H1 (cell line): ENCODE measurements at regions not wholly inside any gene's neighbourhood (a gene's known extent, or its start where the extent isn't known, plus 50 kb on each side); places are given as distances from the start of the nearest gene placed in this dataset.

Experiments used
- CTCF ChIA-PET: fragments of 300-600 bp; sonication (Branson Sonifier 250); formaldehyde crosslinking; loops from one replicate; lab custom pipeline; 2021; ENCODE audit not compliant: partially characterized antibody; lab: Charles Lee
- POLR2A ChIA-PET: fragments of 300-600 bp; sonication (Branson Sonifier 250); formaldehyde crosslinking; loops from one replicate; lab custom pipeline; 2021; ENCODE audit warnings: inconsistent platforms; ENCODE audit not compliant: partially characterized antibody; lab: Charles Lee
- DNase-seq, 2 experiments: peaks; one replicate each; pipeline versions ENCODE4 v3.0.0 to v3.0.0-alpha.2; 2010 to 2022; ENCODE audit warnings: low spot score in 2 of 2, low read depth in 1 of 2, mixed read lengths in 1 of 2
- FAIRE-seq: peaks from 2 replicates; lab custom pipeline; 2011; peaks lifted over from hg19 to GRCh38; lab: Jason Lieb, UNC
- H2AFZ ChIP-seq: 2 replicates; pipeline ENCODE4 v1.8.1; 2012; ENCODE audit warnings: low read length, inconsistent platforms
- H2AK5ac ChIP-seq: 2 replicates; pipeline ENCODE4 v1.6.1; 2013; ENCODE audit warnings: low read depth, low read length
- H2BK120ac ChIP-seq: replicated peaks from 2 replicates; pipeline ENCODE3; 2013; ENCODE audit warnings: low read depth, low read length, inconsistent platforms
- H2BK12ac ChIP-seq: 2 replicates; pipeline ENCODE4 v1.6.1; 2013; ENCODE audit warnings: low read depth, low read length
- H2BK15ac ChIP-seq: 2 replicates; pipeline ENCODE4 v1.6.1; 2013; ENCODE audit warnings: low read length
- H2BK20ac ChIP-seq: 2 replicates; pipeline ENCODE4 v1.6.1; 2013; ENCODE audit warnings: low read length
- H2BK5ac ChIP-seq: 2 replicates; pipeline ENCODE4 v1.6.1; 2013; ENCODE audit warnings: low read depth, low read length
- H3K14ac ChIP-seq: 2 replicates; pipeline ENCODE4 v1.6.1; 2013; ENCODE audit warnings: inconsistent platforms; ENCODE audit not compliant: insufficient read length
- H3K18ac ChIP-seq: 2 replicates; pipeline ENCODE4 v1.6.1; 2013; ENCODE audit warnings: low read length; ENCODE audit errors: extremely low read depth
- H3K23ac ChIP-seq: 2 replicates; pipeline ENCODE4 v1.6.1; 2013; ENCODE audit warnings: inconsistent platforms; ENCODE audit not compliant: insufficient read length
- H3K23me2 ChIP-seq: 2 replicates; pipeline ENCODE4 v1.6.1; 2013; ENCODE audit warnings: low read depth, low read length
- H3K27ac ChIP-seq: 2 replicates; pipeline ENCODE4 v1.6.1; 2011; ENCODE audit warnings: low read depth, low read length, inconsistent platforms
- H3K27me3 ChIP-seq, 4 experiments: replicated peaks in 1 of 4; 1 replicate in 1 of 4; 2 replicates in 3 of 4; pipeline versions ENCODE4 v1.6.1 to v1.8.1; 2011 to 2013; ENCODE audit warnings: low read length in 3 of 4, mild to moderate bottlenecking in 3 of 4, inconsistent platforms in 2 of 4, mixed read lengths in 2 of 4, moderate library complexity in 1 of 4; ENCODE audit not compliant: control insufficient read depth in 3 of 4, insufficient read depth in 3 of 4; ENCODE audit errors: extremely low read depth in 1 of 4
- H3K36me3 ChIP-seq, 4 experiments: 2 replicates each; pipeline versions ENCODE4 v1.6.1 to v1.8.1; 2011 to 2013; ENCODE audit warnings: mild to moderate bottlenecking in 4 of 4, low read length in 3 of 4, moderate library complexity in 2 of 4, control low read depth in 1 of 4, inconsistent platforms in 1 of 4; ENCODE audit not compliant: insufficient read depth in 4 of 4, control insufficient read depth in 2 of 4
- H3K4ac ChIP-seq: replicated peaks from 2 replicates; pipeline ENCODE3; 2013; ENCODE audit warnings: low read length, low read depth, mixed read lengths, inconsistent platforms; ENCODE audit not compliant: insufficient read length
- H3K4me1 ChIP-seq, 4 experiments: replicated peaks in 1 of 4; 1 replicate in 1 of 4; 2 replicates in 3 of 4; pipeline versions ENCODE4 v1.6.1 to v1.8.1; 2011 to 2013; ENCODE audit warnings: low read length in 3 of 4, inconsistent platforms in 2 of 4, mixed read lengths in 1 of 4; ENCODE audit not compliant: insufficient read depth in 4 of 4, control insufficient read depth in 3 of 4
- H3K4me2 ChIP-seq, 2 experiments: 2 replicates each; pipeline versions ENCODE4 v1.6.1 to v1.8.1; 2011 to 2013; ENCODE audit warnings: low read depth in 2 of 2, low read length in 2 of 2, control low read depth in 1 of 2, inconsistent platforms in 1 of 2, mild to moderate bottlenecking in 1 of 2; ENCODE audit not compliant: insufficient read depth in 1 of 2
- H3K4me3 ChIP-seq, 4 experiments: fragments of 200-600, 300-600 bp in 1 of 4; sonication (generic), shearing (Covaris generic), sonication (Bioruptor Twin) in 1 of 4; 2 replicates each; pipeline versions ENCODE4 v1.5.1 to v1.8.1; 2011 to 2016; ENCODE audit warnings: low read length in 4 of 4, low read depth in 3 of 4, control low read depth in 2 of 4, inconsistent platforms in 2 of 4, mild to moderate bottlenecking in 2 of 4, mixed read lengths in 1 of 4, moderate library complexity in 1 of 4; ENCODE audit not compliant: insufficient read depth in 2 of 4; ENCODE audit errors: extremely low read depth in 1 of 4
- H3K56ac ChIP-seq: replicated peaks from 2 replicates; pipeline ENCODE3; 2013; ENCODE audit warnings: low read depth, mild to moderate bottlenecking, mixed read lengths, low read length, inconsistent platforms; ENCODE audit not compliant: insufficient read length
- H3K79me1 ChIP-seq: 2 replicates; pipeline ENCODE4 v1.6.1; 2013; ENCODE audit warnings: low read depth, low read length, control low read depth
- H3K79me2 ChIP-seq, 2 experiments: 2 replicates each; pipeline versions ENCODE4 v1.6.1 to v1.8.1; 2012 to 2013; ENCODE audit warnings: low read length in 2 of 2, mild to moderate bottlenecking in 2 of 2, inconsistent platforms in 1 of 2; ENCODE audit not compliant: insufficient read depth in 2 of 2, control insufficient read depth in 1 of 2
- H3K9ac ChIP-seq, 4 experiments: replicated peaks in 1 of 4; 1 replicate in 1 of 4; 2 replicates in 3 of 4; pipeline versions ENCODE4 v1.6.1 to v1.8.1; 2011 to 2013; ENCODE audit warnings: low read depth in 3 of 4, low read length in 3 of 4, control low read depth in 2 of 4, mild to moderate bottlenecking in 2 of 4, moderate library complexity in 2 of 4, inconsistent platforms in 1 of 4; ENCODE audit errors: extremely low read depth in 1 of 4
- H3K9me3 ChIP-seq, 2 experiments: 2 replicates each; pipeline versions ENCODE4 v1.6.1 to v1.8.1; 2012 to 2013; ENCODE audit warnings: mild to moderate bottlenecking in 2 of 2, moderate library complexity in 2 of 2, control low read depth in 1 of 2, inconsistent platforms in 1 of 2, low read depth in 1 of 2, low read length in 1 of 2, mixed read lengths in 1 of 2; ENCODE audit not compliant: insufficient read depth in 2 of 2
- H4K20me1 ChIP-seq, 2 experiments: replicated peaks in 1 of 2; 2 replicates each; pipeline versions ENCODE3 to v1.8.1; 2011 to 2013; ENCODE audit warnings: inconsistent platforms in 2 of 2, low read length in 2 of 2, mild to moderate bottlenecking in 1 of 2; ENCODE audit not compliant: insufficient read depth in 2 of 2, control insufficient read depth in 1 of 2
- H4K5ac ChIP-seq: 2 replicates; pipeline ENCODE4 v1.6.1; 2013; ENCODE audit warnings: low read length, low read depth, mixed read lengths, inconsistent platforms; ENCODE audit not compliant: insufficient read length
- H4K8ac ChIP-seq: 2 replicates; pipeline ENCODE4 v1.8.0; 2013; ENCODE audit warnings: mild to moderate bottlenecking, moderate library complexity, low read length, inconsistent platforms; ENCODE audit not compliant: insufficient read depth; ENCODE audit errors: extremely low read depth
- H4K91ac ChIP-seq: replicated peaks from 2 replicates; pipeline ENCODE3; 2013; ENCODE audit warnings: low read length, mixed read lengths, inconsistent platforms; ENCODE audit not compliant: insufficient read length
- GTF2F1 ChIP-seq: IDR thresholded peaks from 2 replicates; pipeline ENCODE4 v1.6.1; 2012; ENCODE audit warnings: low read depth, low read length, improper control_type of control experiment, borderline replicate concordance
- KDM4A ChIP-seq: IDR thresholded peaks from one replicate; pipeline ENCODE4 v1.7.1; 2012; ENCODE audit warnings: low read depth, mild to moderate bottlenecking, moderate library complexity, low read length, inconsistent platforms; ENCODE audit not compliant: severe bottlenecking
- RXRA ChIP-seq: IDR thresholded peaks from 2 replicates; pipeline ENCODE4 v1.6.1; 2011; ENCODE audit warnings: low read depth, mild to moderate bottlenecking, low read length, moderate library complexity; ENCODE audit not compliant: insufficient read depth
- SIN3A ChIP-seq, 2 experiments: IDR thresholded peaks in 1 of 2; conservative IDR thresholded peaks in 1 of 2; 2 replicates each; pipeline ENCODE4 v1.6.1; 2011 to 2012; ENCODE audit warnings: low read length in 2 of 2, improper control_type of control experiment in 1 of 2, low read depth in 1 of 2, mild to moderate bottlenecking in 1 of 2
- ZNF274 ChIP-seq: IDR thresholded peaks from 2 replicates; pipeline ENCODE4 v1.7.0; 2012; ENCODE audit warnings: low read length, borderline replicate concordance; ENCODE audit errors: extremely low read depth
- WGBS, 2 experiments: shearing (Covaris generic) in 1 of 2; methylation state at CpG; one replicate each; pipeline versions ENCODE4 v1.1.6 to v1.1.7; 2013 to 2015; ENCODE audit warnings: low lambda C conversion rate in 2 of 2, mixed read lengths in 2 of 2, inconsistent platforms in 1 of 2, low coverage in 1 of 2, missing lambda C conversion rate in 1 of 2; ENCODE audit not compliant: insufficient replicate concordance in 2 of 2, insufficient coverage in 1 of 2, insufficient read length in 1 of 2; ENCODE audit errors: extremely low coverage in 1 of 2, missing lambda C conversion rate in 1 of 2; 5-methylcytosine and 5-hydroxymethylcytosine counted together

- TF ChIP-seq KDM4A (no peak), SIN3A (conservative IDR thresholded peaks at IDR 0.05 in 1 of 2, IDR thresholded peaks at IDR 0.05 in 1 of 2; ENCODE audit: low read depth in 1 of 2, low read length in 2 of 2) (no peak), RXRA (no peak), GTF2F1 (no peak), ZNF274 (no peak)
- TF ChIP-seq, all 59 proteins: peak for 0
- peaks cover 0 to 24% (median 13%) of the 10 kb centered on the region in 4 experiments; a peak in 4 of 7 replicates for H3K27me3 ChIP-seq
- H3K4me3 ChIP-seq = no peak overlapping the region
- H4K5ac ChIP-seq = no peak overlapping the region
- peaks cover 2% of the 10 kb centered on the region for H3K23me2 ChIP-seq
- H2AFZ ChIP-seq = no peak overlapping the region
- DNase-seq (no peak), FAIRE-seq (no peak)
- H2AK5ac ChIP-seq = no peak overlapping the region
- ChIA-PET CTCF (interaction anchor here (0.8 to 2.6 kb wide), 6 partner anchors 9 to 167 kb away, joined by 3 to 9 read pairs (median 8); no protein-coding TSS in a partner anchor), POLR2A (interaction anchor here (0.7 to 1.9 kb wide), 2 partner anchors 11 to 17 kb away, joined by 3 to 4 read pairs; no protein-coding TSS in a partner anchor)
- no peak overlapping the region for H2BK5ac ChIP-seq
- no peaks in the 10 kb centered on the region for H4K20me1 ChIP-seq
- H3K56ac ChIP-seq = no peak overlapping the region
- no peak overlapping the region for H3K14ac ChIP-seq
- 0 out of 2 replicates have a peak overlapping the region, but pooled peaks have one; percentile 21 for H3K18ac ChIP-seq
- H3K23ac ChIP-seq = no peak overlapping the region
- H3K4me2 ChIP-seq = no peak overlapping the region
- H4K91ac ChIP-seq = no peak overlapping the region
- H2BK20ac ChIP-seq = no peak overlapping the region
- H2BK120ac ChIP-seq = no peak overlapping the region
- no peak overlapping the region for H3K4ac ChIP-seq
- H3K4me1 ChIP-seq = peaks cover 4 to 9% (median 8%) of the 10 kb centered on the region in 4 experiments; a peak in 4 of 7 replicates
- H3K79me2 ChIP-seq = no peaks in the 10 kb centered on the region
- no peaks in the 10 kb centered on the region for H3K36me3 ChIP-seq
- no peak overlapping the region for H2BK15ac ChIP-seq
- no peak overlapping the region for H3K9ac ChIP-seq
- no peak overlapping the region; the same call in 1 of the 2 replicates for H2BK12ac ChIP-seq
- H3K27ac ChIP-seq = no peak overlapping the region
- no peaks in the 10 kb centered on the region for H3K79me1 ChIP-seq
- H3K9me3 ChIP-seq = no peaks in the 10 kb centered on the region
- no peak overlapping the region for H4K8ac ChIP-seq
- 91% methylated on average over 2 of the region's 2 CpGs; no CpG with 5 or more reads in 1 of the 2 experiments for WGBS, 2 experiments
Measured at GRCh38 chr1:209416039-209416438, 167.5 kb upstream of the CAMK1G start.
